ENCODE measurements at regions not wholly inside any gene's neighbourhood (a gene's known extent, or its start where the extent isn't known, plus 50 kb on each side); places are given as distances from the start of the nearest gene placed in this dataset.
"Not testable (repeated sequence)": the region's sequence is repeated elsewhere in the genome, so short reads cannot be mapped to it uniquely, and the experiment has no call there.

DNA sequence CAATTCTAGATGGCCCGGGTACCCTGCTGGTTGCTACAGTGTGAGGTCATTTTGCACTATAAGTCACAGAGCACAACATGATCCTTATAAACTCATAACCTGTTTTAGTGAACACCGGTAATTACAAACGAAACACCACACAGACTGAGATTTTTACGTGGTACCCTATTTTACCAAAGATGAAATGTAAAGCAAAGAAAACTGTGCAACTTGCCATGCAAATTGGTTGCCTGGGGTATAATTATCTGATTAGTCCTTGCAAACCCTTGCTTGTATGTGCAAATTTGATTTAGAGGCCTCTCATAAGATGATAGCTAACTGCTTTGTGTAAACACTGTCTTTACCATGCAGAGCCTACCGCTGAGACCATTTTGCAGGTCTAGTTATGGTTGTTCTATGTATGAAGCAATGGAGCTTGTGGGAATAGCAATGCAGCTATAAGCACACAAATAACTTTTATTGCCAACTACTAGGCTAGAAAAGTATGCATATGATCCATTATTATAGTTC, 372.1 kb upstream of the FAR2 start:
- no peak for DNase-seq

DNA sequence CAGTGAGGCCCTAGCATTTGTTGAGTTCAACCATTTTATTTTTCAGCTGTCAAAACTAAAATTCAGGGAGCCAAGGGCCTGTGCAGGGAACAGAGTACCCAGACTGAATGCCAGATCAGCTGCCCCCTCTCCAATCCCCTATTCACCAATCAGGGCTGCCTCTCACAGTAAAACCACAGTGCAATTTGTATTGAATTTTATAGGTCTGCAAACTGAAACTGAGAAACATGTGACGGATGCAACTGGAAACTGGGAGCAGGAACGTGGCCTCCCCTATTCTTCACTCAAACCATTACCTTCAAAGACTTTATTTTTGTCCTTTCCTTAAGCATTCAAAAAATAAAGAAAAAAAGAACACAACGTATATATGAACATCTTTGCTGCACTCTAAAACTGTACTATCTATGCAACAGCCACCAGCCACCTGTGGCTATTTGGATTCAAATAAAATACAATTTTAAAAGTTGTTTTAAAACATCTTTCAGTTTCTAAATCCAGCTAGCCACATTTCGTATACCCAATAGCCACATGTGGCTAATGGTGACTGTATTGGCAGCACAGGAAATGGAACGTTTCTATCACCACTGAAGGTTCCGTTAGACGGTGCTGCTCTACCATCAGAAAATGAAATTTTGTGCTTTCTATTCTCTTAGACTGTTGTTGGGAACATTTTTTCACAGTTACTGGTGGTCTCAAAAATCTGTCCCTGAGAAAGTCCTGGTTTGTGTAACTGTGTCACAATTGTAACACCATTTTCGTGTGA, 371.3 kb upstream of the FAR2 start:
- DNase-seq: no peak

DNA sequence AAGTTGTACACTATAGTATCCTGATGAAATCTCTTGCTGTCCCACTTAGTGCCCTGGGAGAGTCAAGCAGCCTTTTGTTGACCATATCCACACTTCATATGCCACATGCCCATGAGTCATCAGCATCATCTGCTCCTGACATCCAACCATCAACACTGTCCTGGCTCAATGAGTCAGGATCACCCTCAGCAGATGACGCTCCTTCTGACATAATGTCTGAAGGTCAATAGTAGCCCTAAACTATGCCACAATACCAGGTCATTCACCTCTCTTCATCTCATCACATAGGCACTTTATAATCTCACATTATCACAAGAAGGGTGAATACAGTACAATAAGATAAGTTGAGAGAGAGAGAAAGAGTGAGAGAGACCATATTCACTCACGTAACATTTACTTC, 369.0 kb upstream of the FAR2 start:
- DNase-seq: no peak

DNA sequence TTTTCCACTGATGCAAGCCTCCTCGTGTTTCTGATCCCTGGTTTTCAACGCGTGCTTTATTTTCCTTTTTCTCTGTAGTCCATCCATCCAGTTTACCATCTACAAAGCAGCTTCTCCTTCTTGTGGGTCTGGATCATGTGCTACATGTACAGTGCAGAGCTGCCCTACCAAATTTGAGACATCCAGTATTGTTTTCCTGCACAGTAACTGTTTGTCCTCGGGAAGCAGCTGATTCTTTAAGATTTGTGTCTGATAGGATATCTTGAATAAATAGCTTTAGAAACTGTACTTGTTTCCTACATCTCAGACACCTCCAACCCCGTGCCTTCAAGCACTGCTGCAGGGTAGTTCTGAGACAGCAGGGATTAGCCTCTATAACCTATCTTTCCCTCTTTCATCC, 368.1 kb upstream of the FAR2 start:
- no peak for DNase-seq

DNA sequence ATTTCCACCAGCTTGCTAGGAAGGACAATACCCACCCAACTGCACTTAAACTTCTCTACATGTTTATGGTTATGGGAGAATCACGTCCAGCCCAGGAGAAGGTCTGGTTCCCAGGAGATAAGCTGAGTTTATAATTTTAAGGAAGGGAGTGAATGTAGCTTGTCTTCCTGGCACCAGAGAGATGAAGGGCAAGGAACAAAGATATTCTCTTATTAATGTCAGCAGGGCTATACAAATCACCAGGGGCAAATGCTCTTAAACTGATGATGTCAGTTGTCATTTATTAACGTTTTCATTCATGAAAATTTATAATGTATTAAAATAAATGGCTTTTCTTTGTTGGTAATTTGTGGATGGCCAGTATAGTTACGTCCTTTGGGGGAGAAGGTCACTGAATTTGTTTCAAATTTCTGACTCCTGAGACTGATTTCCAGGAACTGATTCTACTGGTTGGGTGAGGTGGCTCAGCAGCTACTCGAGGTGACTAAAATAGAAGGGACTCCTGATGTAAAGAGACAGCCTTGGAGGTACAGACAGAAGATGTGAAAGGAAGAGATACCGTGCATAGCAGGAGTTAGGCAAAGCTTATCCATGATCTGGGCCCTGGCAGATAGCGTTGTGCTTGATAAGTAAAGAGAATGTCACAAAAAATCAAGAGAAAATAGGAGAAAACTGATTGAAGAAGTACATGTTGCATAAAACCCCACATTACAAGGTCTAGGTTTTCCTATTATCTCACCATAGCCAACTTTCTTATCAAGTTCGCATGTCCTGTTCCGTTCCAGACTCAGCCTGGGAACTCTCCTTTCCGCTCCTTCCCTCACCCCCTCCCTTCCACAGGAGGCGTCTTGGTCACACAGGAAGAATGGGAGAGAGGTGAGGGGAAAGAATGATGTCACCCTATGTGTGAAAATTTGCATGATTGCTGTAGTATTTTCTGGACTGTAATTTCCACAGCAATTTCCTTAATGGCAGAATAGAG, 367.1 kb upstream of the FAR2 start:
- no peak for DNase-seq

DNA sequence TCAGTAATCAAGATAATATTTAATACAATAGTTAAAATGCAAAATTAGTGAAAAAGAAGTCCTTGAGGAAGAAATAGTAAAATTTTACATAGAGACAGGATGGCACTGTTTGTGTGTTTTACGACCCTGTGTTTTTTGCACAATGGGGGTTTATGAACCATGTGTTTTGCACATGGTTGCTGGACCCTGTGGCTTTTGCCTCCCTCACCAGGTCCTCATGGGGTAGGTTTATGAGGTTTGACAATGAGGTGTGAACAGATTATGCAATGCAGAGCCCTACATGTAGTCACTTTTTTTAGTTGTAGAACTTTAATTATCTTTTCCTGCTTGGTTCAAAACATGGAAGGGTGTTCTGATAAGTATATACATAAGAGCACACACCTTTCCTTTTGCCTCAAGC, 366.3 kb upstream of the FAR2 start:
- DNase-seq: no peak

DNA sequence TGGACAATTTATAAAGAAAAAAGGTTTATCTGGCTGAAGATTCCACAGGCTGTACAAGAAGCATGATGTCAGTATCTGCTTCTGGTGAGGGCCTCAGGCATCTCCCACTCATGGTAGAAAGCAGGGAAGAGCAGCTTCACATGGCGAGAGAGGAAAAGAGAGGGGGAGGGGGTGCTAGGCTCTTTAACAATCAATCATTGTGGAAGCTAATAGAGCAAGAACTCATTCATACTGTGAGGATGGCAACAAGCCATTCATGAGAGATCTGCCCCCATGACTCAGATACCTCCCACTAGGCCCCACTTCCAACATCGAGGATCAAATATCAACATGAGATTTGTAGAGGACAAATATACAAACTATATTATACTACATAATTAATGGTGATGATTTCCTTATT, 361.9 kb upstream of the FAR2 start:
- no peak for DNase-seq

DNA sequence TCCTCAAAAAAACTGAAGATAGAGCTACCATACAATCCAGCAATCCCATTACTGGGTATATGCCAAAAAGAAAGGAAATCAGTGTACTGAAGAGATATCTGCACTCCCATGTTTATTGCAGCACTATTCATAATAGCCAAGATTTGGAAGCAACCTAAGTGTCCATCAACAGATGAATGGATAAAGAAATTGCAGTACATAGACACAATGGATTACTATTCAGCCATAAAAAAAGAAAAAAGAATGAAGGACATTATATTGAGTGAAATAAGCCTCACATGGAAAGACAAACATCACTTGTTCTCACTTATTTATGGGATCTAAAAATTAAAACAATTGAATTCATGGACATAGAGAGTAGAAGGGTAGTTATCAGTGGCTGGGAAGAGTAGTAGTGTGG, 360.8 kb upstream of the FAR2 start:
- DNase-seq: not testable (repeated sequence)

DNA sequence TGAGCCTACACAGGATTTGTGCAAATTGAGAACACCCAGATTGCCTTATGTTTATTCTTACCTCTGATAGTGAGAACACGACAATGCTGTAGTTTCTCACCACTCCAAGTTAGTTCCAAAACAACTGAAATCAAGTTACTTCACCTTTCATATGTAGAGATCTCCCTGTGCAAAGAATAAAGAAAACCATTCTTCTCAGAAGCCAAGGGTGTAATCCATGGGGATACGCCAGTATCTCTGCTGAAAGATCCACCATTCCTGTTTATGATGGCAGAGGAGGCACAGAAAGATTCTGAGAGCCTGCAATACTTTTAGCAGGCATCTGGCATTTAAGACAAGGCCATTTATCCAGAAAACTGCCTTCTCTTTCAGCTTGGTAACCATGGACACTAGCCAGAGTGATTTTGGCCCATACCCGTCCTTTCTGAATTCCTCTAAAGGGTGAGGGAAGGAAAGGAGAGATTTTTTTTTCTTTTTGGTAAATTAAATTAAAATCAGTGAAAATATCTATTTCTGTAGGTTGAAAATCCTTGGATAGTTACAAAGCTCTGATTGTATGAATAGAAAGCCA, 355.4 kb upstream of the FAR2 start:
- no peak for DNase-seq

DNA sequence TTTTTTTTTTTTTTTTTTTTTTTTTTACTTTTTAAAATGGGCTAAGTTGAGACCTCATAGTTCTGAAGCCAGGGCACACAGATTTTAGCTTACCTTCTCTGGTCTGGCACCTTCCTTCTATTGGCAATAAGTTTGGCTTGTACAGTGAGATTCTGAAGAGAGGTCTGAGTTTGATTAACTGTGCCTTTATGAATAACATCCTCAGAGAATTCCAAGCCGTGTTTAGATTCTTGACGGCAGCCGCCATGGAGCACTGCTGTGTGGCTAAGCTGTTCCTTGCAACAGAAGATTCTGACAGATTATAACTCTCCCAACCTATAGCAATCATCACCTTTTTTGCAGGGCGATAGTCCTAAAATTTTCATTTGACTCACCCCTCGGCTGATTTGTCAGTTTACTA, 354.9 kb upstream of the FAR2 start:
- no peak for DNase-seq

DNA sequence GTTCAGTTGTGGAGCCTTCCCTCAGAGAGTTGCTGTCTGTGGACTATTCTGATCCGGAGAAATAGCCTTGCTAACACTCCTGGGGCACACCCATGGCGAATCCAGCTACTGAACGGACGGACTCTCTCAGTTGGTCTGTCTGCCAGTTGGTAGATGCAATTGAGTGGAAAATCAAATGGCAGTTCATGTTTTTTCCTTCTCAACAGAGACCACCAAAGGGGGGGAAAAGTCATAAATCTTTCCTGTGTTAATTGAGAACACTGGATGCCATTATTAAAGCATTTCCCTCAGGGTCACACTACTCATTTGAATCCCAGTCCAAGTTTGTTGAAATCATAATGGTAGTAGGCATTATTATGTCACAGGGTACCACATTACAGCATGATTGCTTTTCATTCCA, 354.3 kb upstream of the FAR2 start:
- DNase-seq: no peak

DNA sequence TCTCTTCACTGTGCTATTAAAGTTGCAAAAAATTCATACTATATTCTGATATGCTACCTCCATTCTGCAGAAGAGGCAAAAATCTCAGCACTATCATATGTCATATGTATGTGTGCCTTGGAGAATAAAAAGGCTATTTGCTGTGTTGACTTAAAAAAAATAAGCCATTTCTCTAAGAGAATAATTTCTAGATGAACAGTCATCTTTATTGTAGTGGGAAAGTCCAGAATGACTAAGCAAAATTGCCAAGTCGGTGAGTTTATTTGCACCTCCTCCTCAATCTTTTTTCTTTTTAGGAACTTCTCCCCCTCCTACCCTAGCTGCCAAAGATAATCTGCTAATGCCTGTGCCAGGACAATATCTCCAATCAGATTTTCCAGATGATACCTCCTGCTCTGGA, 353.8 kb upstream of the FAR2 start:
- DNase-seq: no peak

DNA sequence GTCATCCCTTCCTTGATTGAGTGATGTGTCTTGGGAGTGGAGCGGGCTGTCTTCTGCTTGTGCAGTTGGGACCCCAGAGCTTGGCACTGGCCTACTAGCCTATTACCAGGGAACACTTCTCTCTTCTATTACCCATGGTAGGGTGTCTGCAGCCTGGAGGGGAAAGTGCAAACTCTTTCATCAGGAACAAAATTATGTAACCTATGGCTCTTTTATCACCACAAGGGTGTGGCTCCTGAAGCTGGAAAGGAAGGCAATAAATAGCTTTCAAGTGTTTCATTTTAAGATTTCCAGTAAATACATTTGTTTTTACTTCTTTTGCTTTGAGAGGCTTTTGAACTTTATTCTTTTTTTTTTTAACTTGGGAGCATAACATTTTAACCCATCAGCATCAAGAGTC, 349.7 kb upstream of the FAR2 start:
- no peak for DNase-seq

DNA sequence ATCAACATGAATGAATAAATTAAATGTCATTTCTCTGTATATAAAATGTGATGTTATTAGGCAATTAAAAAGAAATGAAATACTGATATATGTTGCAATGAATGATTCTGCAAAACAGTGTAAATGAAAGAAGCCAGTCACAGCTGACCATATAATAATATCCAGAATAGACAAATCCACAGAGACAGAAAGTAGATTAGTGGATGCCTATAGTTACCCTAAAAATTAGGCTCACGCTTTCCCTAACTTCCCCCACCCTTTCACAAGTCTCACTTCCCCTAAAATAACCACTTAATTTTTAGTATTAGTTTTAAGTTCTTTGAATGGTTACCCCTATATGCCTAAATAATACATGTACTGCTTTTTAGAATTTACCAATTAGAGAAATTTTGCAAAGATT, 348.9 kb upstream of the FAR2 start:
- no peak for DNase-seq

DNA sequence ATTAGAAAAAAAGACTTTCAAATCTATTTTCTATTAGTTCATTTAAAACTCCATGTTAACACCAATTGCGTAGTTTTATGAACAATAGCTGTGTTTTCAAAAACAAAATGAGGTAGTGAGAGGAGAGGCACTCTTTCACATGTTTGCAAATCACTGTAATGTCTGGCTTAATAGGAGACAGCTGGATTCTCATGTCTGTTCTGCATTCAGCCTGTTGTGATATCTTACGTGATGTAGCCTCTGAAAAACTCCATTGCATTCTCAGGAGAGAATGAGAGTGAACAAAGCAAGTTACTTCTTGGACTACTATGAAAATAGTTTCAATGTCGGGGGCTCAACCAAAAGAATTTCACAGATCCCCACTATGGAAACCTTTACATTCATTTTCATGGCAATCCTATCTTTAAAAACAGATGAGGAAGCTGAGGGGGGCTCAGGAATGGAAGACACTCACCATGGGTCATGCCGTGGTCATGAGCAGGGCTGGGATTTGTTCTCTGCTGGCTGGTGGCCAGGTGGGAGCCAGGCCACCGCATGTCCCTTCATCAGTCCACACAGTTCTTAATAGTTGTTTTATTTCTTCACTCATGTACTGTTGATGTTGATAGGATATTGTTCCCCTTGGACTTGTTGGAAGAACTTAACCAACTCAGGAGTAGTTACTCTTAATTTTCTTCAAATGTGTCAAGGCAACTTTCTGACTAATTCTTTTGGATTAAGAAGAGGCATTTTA, 346.2 kb upstream of the FAR2 start:
- no peak for DNase-seq

DNA sequence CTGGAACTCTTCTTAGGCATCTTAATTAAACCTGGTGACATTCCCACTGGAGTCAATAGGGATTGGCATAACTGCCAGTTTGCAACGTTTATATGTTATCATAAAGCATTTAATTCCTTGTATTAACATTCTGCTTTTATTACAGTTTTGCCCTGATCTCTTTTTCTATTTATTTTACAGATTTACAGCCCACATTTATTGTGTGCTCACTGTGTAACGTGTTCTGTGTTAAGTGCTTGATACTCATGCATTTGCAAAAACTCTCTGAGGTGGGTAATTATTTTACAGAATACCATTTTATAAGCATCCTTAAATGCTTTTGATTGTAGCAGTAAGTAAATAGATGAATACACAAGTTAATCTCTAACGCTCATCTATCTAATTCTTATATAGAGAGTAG, 341.5 kb upstream of the FAR2 start:
- no peak for DNase-seq

DNA sequence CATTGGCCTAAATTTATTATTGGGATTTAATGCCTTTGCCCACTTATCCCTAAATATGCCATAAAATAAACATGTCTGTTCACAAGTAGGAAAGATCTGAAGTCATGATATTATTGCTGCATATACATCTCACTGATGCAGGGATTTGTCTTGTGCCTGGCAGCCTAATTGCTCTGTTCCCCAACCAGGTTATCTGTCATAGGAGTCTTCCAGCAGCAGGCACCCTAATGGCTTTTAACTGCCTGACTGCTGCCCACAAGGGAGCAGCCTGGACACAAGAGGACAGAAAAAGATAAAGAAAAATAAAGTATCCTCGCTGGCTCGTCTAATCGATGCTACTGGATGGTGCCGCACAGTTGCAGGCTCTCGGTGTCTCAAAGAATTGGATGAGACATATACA, 337.6 kb upstream of the FAR2 start:
- no peak for DNase-seq

DNA sequence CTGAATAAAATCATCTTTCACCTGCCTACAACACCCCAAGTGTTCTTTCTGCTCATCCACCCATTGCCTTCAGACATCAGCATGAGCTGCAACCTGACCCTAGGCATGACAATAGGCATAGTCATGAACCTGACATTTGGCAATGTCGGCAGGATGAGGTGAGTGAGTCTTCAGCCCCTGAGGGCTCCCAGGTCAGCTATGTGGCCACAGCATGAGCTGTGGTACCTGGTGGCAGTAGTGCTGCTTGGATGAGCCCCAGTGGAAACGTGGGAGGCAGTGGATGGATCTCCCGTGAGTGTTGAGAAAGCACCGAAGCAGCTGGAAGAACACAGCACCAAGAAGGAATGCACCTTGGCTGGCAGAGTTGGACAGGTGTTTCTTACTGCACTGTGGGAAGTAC, 334.8 kb upstream of the FAR2 start:
- no peak for DNase-seq

DNA sequence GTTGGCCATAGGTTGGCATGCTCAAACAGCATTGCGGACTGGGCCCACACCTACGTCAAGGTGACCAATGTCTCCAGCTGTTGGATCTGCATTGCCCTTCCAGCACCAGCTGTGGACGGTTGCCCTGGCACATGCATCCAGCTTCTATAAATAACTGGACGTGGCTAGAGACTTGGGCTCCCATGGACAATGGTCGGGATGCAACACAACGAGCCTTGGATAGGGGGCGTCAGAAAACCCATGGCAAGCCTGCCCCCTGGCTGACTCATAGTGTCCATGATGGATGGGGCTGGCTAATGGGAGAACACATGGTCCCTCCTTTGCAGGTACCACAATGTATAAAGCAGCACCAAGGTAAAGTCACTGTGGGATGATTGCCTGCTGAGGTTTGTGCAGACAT, 331.6 kb upstream of the FAR2 start:
- DNase-seq: no peak

DNA sequence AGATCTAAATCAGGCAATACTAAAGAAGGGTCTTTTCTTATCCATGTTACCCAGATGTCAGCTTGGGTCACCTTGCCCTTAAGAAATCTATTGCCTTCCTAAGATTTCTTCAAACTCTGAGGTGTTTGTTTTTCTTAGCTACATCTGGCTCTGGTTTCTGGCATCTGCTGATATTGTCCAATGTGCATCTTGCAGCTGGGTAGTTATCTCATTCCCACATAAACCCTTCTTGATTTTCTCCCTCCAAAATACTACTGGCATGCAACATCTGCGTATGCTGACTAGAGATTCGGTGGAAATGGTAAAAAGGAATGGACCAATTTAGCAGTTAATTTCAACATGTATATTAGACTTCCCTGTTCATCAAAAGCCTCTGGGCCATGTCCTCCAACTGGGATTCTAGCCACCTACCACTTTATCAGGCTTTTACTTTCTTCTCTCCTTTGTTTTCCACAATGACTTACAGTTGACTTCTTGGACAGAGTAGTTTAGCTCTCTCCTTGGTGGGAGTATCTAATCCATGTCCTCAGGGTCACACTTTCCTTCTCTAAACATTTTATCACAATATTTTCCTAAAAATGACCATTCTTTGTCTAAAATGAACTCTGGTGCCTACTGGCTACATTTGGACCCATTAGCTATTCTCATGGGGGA, 324.8 kb upstream of the FAR2 start:
- DNase-seq: no peak

DNA sequence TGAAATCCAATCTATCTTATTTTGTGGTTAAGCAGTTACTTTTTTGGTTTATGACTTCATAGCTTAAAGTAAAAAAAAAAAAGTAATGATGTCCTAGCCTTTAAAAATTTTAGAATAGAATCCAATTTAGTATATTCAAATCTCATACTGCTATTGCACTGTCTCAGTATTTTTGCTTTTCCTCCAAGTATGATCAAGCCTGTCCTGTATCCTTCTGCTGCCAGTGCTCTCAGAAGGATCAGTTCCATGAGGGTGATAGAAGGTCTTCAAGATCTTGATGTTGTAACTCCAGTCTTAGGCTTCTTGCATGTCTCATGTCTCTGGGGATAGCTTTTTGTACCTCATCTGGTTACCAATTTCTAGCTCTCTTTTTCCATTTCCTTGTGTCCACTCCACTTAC, 324.2 kb upstream of the FAR2 start:
- DNase-seq: no peak

DNA sequence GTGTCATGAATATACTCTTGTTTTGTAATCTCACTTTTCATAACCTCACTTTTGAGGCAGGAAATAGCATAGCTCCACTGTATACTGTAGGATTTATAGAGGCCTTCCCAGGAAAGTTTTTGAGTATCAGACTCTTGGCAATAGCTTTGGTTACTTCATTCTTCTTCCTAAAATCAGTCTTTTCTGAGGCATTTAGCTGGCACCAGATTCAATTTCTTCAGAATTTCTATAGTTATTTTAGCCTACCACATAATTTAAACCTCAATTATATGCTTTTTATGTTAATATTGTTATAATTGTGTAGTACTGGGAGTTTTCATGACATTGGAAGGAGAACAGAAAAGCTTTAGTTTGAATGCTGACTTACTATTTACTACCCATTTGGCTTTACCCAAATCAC, 322.3 kb upstream of the FAR2 start:
- DNase-seq: no peak

DNA sequence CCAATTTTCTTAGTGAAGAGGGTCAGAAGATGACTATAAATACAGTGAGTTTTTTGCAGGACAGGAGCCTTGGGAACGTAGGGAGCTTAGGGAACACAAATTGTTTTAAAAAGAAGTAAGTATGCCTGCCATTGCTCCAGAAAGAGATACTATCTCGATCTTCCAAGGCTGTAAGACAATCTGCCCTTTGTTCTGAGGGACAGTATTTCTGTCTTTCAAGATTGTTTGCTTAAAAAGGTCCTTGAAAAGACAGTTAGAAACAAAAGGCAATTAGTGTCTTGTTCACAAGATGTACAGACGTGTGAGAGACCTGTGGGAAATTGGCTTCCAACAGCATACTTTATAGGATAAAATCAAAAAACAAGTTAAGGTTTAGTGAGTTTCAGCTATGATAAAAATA, 321.2 kb upstream of the FAR2 start:
- no peak for DNase-seq
